GM20000 (cell line): ENCODE measurements at regions not wholly inside any gene's neighbourhood (a gene's known extent, or its start where the extent isn't known, plus 50 kb on each side); places are given as distances from the start of the nearest gene placed in this dataset.

Experiments used
- DNase-seq: peaks from one replicate; pipeline ENCODE4 v3.0.0; 2012; ENCODE audit warnings: low spot score
- CTCF ChIP-seq: IDR thresholded peaks from 2 replicates; pipeline ENCODE4 v1.5.1; 2012; ENCODE audit warnings: mild to moderate bottlenecking, control low read depth; ENCODE audit errors: extremely low read depth, missing control alignments

DNA sequence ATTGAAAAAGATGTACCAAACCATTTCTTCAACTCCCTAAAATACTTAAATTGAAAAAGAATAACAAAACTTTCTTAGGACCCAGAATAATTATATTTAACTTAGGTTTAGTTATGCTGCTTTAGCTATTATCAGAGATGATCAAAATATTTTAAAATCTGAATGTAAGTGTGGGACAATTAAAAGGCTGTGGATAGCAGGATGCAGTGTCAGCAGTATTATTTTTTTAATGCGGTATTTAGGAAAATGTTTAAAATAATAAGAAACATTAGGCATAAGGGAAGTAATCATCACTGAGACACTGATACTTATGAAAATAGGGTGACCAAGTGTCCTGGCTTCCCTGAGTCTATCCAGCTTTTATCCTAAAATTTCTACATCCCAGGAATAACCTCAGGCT, 161.5 kb upstream of the PTCHD4 start:
- TF ChIP-seq CTCF, result no peak
- DNase-seq, result no peak

GRCh38 chr6:48255094-48255493, 144.1 kb upstream of the PTCHD4 start:
- DNase-seq, result no peak
- TF ChIP-seq CTCF, result no peak

GRCh38 chr6:48249071-48249470, 138.1 kb upstream of the PTCHD4 start:
- no peak for TF ChIP-seq CTCF
- no peak for DNase-seq

GRCh38 chr6:48243071-48243470, 132.1 kb upstream of the PTCHD4 start:
- no peak for TF ChIP-seq CTCF
- no peak for DNase-seq

DNA sequence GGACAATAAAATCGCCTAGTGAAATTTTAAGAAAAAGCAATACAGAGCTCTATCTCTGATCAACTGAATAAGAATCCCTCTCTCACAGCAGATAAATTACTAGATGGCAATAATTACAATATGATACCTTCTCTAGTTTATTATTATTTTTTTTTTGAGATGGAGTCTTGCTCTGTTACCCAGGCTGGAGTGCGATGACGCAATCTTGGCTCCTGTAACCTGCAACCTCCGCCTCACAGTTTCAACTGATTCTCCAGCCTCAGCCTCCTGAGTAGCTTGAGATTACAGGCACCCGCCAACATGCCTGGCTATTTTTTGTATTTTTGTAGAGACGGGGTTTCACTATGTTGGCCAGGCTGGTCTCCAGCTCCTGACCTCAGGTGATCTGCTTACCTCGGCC, 129.3 kb upstream of the PTCHD4 start:
- DNase-seq, result no peak
- TF ChIP-seq CTCF, result no peak

GRCh38 chr6:48236375-48236774, 125.4 kb upstream of the PTCHD4 start:
- no peak for DNase-seq

GRCh38 chr6:48233063-48233462, 122.1 kb upstream of the PTCHD4 start:
- DNase-seq, result no peak
- TF ChIP-seq CTCF, result no peak

More at GRCh38 chr6:48236375-48236774, 125.4 kb upstream of the PTCHD4 start:
- no peak for TF ChIP-seq CTCF
